CD4-positive, alpha-beta T cell (primary cell): ENCODE measurements at regions not wholly inside any gene's neighbourhood (a gene's known extent, or its start where the extent isn't known, plus 50 kb on each side); places are given as distances from the start of the nearest gene placed in this dataset.

ENCODE experiments used
- ATAC-seq: fragments of 200-7000 bp; cut with Tn5 transposase; one replicate; pipeline ENCODE4 v1.10.0; 2022; ENCODE audit warnings: mild to moderate bottlenecking; ENCODE audit not compliant: poor library complexity
- CTCF ChIA-PET: fragments of 350-600 bp; sonication (Branson Sonifier 250); formaldehyde crosslinking; loops from one replicate; lab custom pipeline; 2021; ENCODE audit warnings: antibody characterized with exemption, inconsistent platforms; lab: Charles Lee
- POLR2A ChIA-PET: fragments of 350-600 bp; sonication (Branson Sonifier 250); formaldehyde crosslinking; loops from one replicate; lab custom pipeline; 2021; ENCODE audit warnings: antibody characterized with exemption, inconsistent platforms; lab: Charles Lee
- DNase-seq, 14 experiments: peaks; one replicate each; pipeline ENCODE4 v3.0.0-alpha.2; 2013 to 2020; ENCODE audit warnings: mixed read lengths in 2 of 14
- H3K27ac ChIP-seq, 2 donors: one replicate each; pipeline versions ENCODE4 v1.5.1 to v1.7.0; 2013; ENCODE audit warnings: low read length in 2 of 2, low read depth in 1 of 2, mild to moderate bottlenecking in 1 of 2
- H3K27me3 ChIP-seq, 2 experiments: 1 replicate in 1 of 2; 2 replicates in 1 of 2; pipeline versions ENCODE4 v1.6.1 to v1.7.0; 2013; ENCODE audit warnings: low read length in 2 of 2, control low read depth in 1 of 2, mild to moderate bottlenecking in 1 of 2, moderate library complexity in 1 of 2; ENCODE audit not compliant: insufficient read depth in 2 of 2, control insufficient read depth in 1 of 2
- H3K36me3 ChIP-seq: one replicate; pipeline ENCODE4 v1.6.1; 2013; ENCODE audit warnings: low read length, control low read depth; ENCODE audit not compliant: insufficient read depth
- H3K4me1 ChIP-seq: one replicate; pipeline ENCODE4 v1.6.1; 2013; ENCODE audit warnings: low read length, control low read depth; ENCODE audit not compliant: insufficient read depth
- H3K4me3 ChIP-seq: one replicate; pipeline ENCODE4 v1.5.1; 2013; ENCODE audit warnings: mild to moderate bottlenecking, low read length, moderate library complexity
- H3K9me3 ChIP-seq, 2 experiments: 1 replicate in 1 of 2; 2 replicates in 1 of 2; pipeline versions ENCODE4 v1.6.1 to v1.7.0; 2013; ENCODE audit warnings: low read length in 2 of 2, mild to moderate bottlenecking in 2 of 2, control low read depth in 1 of 2, moderate library complexity in 1 of 2; ENCODE audit not compliant: control insufficient read depth in 1 of 2, insufficient read depth in 1 of 2
- H3K27ac Mint-ChIP-seq: one replicate; pipeline ENCODE4 v1.8.0; 2020; ENCODE audit warnings: mixed read lengths
- H3K27me3 Mint-ChIP-seq: one replicate; pipeline ENCODE4 v1.8.0; 2021; ENCODE audit warnings: mixed read lengths
- H3K36me3 Mint-ChIP-seq: one replicate; pipeline ENCODE4 v1.8.0; 2021; ENCODE audit warnings: low read depth, mixed read lengths
- H3K4me1 Mint-ChIP-seq: one replicate; pipeline ENCODE4 v1.8.0; 2021; ENCODE audit warnings: low read depth, mixed read lengths
- H3K4me3 Mint-ChIP-seq: one replicate; pipeline ENCODE4 v1.8.0; 2020; ENCODE audit warnings: mild to moderate bottlenecking, mixed read lengths
- H3K9me3 Mint-ChIP-seq: one replicate; pipeline ENCODE4 v1.8.0; 2020; ENCODE audit warnings: mixed read lengths
- CTCF ChIP-seq: fragments of 200-600 bp; IDR thresholded peaks from one replicate; pipeline ENCODE4 v1.8.0; 2022; ENCODE audit warnings: antibody characterized with exemption, mild to moderate bottlenecking
- intact Hi-C, 2 experiments: fragments of 100-400 bp; cut with DNase I in 1 of 2; cut with micrococcal nuclease in 1 of 2; formaldehyde crosslinking; loops; one replicate each; pipeline versions ENCODE4 v1.15.1 to v1.9.0; 2023 to 2025; cut with DNase I, micrococcal nuclease

- no peaks in the 10 kb centered on the region for H3K4me1 Mint-ChIP-seq
- ChIA-PET CTCF (no interaction called here), POLR2A (no interaction called here)
- Histone ChIP-seq H3K9me3 (no peaks in the 10 kb centered on the region), H3K4me1 (no peaks in the 10 kb centered on the region), H3K36me3 (no peaks in the 10 kb centered on the region), H3K27me3 (no peaks in the 10 kb centered on the region), H3K4me3 (no peak overlapping the region), H3K27ac (no peak overlapping the region)
- TF ChIP-seq CTCF, result no peak
- no peaks in the 10 kb centered on the region for H3K36me3 Mint-ChIP-seq
- H3K4me3 Mint-ChIP-seq, result no peak overlapping the region
- DNase-seq (no peak), ATAC-seq (no peak)
- no peaks in the 10 kb centered on the region for H3K27me3 Mint-ChIP-seq
- no peak overlapping the region for H3K27ac Mint-ChIP-seq
- H3K9me3 Mint-ChIP-seq, result peaks cover 2% of the 10 kb centered on the region
- intact Hi-C loops, result no loop called here
Observed at GRCh38 chr3:191003742-191004141, 141.2 kb upstream of the GMNC start.

GRCh38 chr3:190996181-190996775 is 133.8 kb upstream of the GMNC start:
- H3K4me3 Mint-ChIP-seq, result no peak overlapping the region
- Histone ChIP-seq H3K4me1 (no peaks in the 10 kb centered on the region), H3K27ac (no peak overlapping the region), H3K9me3 (no peaks in the 10 kb centered on the region), H3K4me3 (no peak overlapping the region), H3K27me3 (no peaks in the 10 kb centered on the region), H3K36me3 (no peaks in the 10 kb centered on the region)
- no peaks in the 10 kb centered on the region for H3K9me3 Mint-ChIP-seq
- no peaks in the 10 kb centered on the region for H3K4me1 Mint-ChIP-seq
- intact Hi-C loops, result no loop called here
- ChIA-PET CTCF (no interaction called here), POLR2A (no interaction called here)
- ATAC-seq, result no peak
- TF ChIP-seq CTCF, result no peak
- no peaks in the 10 kb centered on the region for H3K36me3 Mint-ChIP-seq
- no peaks in the 10 kb centered on the region for H3K27me3 Mint-ChIP-seq
- no peak for DNase-seq
- no peak overlapping the region for H3K27ac Mint-ChIP-seq

GRCh38 chr3:190995156-190995555 is 132.7 kb upstream of the GMNC start:
- no peak for ATAC-seq
- DNase-seq, result no peak
- H3K36me3 ChIP-seq, result no peaks in the 10 kb centered on the region
- ChIA-PET POLR2A (no interaction called here), CTCF (no interaction called here)
- H3K27me3 Mint-ChIP-seq, result no peaks in the 10 kb centered on the region
- H3K27ac ChIP-seq, result no peak overlapping the region
- no peak for TF ChIP-seq CTCF
- H3K4me1 ChIP-seq, result no peaks in the 10 kb centered on the region
- no peak overlapping the region for H3K4me3 Mint-ChIP-seq
- intact Hi-C loops, result no loop called here
- H3K27me3 ChIP-seq, result no peaks in the 10 kb centered on the region
- H3K4me1 Mint-ChIP-seq, result no peaks in the 10 kb centered on the region
- no peaks in the 10 kb centered on the region for H3K9me3 ChIP-seq
- no peak overlapping the region for H3K4me3 ChIP-seq
- H3K9me3 Mint-ChIP-seq, result no peaks in the 10 kb centered on the region
- H3K36me3 Mint-ChIP-seq, result no peaks in the 10 kb centered on the region
- H3K27ac Mint-ChIP-seq, result no peak overlapping the region
